ENCODE measurements at regions not wholly inside any gene's neighbourhood (a gene's known extent, or its start where the extent isn't known, plus 50 kb on each side); places are given as distances from the start of the nearest gene placed in this dataset.

DNA sequence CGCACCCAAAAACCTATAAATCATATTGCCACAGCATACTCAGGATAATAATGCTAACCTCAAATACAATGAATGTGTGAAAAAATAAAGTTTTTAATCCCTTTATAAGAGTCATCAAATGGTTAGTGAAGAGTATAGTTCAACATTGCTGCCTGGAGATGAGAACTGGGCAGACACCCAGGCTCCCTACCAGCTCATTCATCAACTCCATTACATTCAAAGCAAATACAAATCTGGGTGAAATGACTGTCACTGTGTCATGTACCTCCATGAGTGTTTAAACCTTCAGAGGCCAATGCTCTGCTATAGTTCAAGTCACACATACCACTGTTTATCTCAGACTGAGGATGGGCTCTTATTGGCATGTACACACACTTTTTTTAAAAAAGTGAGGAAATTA, 167.2 kb upstream of the KCNMB2 start:
- TF ChIP-seq, protein P1, sequence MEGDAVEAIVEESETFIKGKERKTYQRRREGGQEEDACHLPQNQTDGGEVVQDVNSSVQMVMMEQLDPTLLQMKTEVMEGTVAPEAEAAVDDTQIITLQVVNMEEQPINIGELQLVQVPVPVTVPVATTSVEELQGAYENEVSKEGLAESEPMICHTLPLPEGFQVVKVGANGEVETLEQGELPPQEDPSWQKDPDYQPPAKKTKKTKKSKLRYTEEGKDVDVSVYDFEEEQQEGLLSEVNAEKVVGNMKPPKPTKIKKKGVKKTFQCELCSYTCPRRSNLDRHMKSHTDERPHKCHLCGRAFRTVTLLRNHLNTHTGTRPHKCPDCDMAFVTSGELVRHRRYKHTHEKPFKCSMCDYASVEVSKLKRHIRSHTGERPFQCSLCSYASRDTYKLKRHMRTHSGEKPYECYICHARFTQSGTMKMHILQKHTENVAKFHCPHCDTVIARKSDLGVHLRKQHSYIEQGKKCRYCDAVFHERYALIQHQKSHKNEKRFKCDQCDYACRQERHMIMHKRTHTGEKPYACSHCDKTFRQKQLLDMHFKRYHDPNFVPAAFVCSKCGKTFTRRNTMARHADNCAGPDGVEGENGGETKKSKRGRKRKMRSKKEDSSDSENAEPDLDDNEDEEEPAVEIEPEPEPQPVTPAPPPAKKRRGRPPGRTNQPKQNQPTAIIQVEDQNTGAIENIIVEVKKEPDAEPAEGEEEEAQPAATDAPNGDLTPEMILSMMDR (conservative IDR thresholded peaks at IDR 0.05 in 1 of 2, IDR thresholded peaks at IDR 0.05 in 1 of 2; ENCODE audit: extremely low read depth in 1 of 2, insufficient read depth in 1 of 2, low read depth in 1 of 2, low read length in 2 of 2): no peak
- TF ChIP-seq EZH2 (IDR thresholded peaks at IDR 0.05; ENCODE audit: borderline replicate concordance, low read length): no peak

Measured in mammary epithelial cell (primary cell).